ENCODE measurements at regions not wholly inside any gene's neighbourhood (a gene's known extent, or its start where the extent isn't known, plus 50 kb on each side); places are given as distances from the start of the nearest gene placed in this dataset.
A peak's percentile ranks its signal among the peaks of the same experiment; 100 is the strongest.

DNA sequence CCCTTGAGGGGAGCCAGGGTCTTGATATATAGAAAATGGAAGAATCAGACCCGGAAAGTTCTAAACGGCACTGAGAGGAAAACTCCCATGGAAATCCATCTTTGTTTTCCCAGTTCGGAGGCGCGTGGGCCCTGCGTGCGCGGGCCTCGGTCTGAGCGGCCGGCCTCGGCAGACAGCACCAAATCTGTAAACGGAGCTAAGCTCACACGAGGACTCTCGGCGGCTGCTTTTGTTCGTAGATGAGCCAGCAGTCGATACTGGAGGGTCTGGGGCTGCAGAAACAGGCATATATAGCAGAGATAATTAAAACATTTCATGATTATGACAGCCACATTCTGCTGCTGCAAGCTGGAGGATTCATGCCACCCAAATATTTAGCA lies 68.5 kb upstream of the PPARA start:
- no peak for DNase-seq (ENCODE audit: low read depth in 1 of 2, low spot score in 1 of 2)
- no peaks in the 10 kb centered on the region for H3K4me1 ChIP-seq (ENCODE audit: low read depth)
- no peaks in the 10 kb centered on the region for H3K27me3 ChIP-seq
- no peak overlapping the region for H3K27ac ChIP-seq
- TF ChIP-seq, protein P1, sequence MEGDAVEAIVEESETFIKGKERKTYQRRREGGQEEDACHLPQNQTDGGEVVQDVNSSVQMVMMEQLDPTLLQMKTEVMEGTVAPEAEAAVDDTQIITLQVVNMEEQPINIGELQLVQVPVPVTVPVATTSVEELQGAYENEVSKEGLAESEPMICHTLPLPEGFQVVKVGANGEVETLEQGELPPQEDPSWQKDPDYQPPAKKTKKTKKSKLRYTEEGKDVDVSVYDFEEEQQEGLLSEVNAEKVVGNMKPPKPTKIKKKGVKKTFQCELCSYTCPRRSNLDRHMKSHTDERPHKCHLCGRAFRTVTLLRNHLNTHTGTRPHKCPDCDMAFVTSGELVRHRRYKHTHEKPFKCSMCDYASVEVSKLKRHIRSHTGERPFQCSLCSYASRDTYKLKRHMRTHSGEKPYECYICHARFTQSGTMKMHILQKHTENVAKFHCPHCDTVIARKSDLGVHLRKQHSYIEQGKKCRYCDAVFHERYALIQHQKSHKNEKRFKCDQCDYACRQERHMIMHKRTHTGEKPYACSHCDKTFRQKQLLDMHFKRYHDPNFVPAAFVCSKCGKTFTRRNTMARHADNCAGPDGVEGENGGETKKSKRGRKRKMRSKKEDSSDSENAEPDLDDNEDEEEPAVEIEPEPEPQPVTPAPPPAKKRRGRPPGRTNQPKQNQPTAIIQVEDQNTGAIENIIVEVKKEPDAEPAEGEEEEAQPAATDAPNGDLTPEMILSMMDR (IDR thresholded peaks at IDR 0.05; ENCODE audit: low read depth, low read length) = no peak
- H3K4me3 ChIP-seq = no peak overlapping the region
- no peaks in the 10 kb centered on the region for H3K36me3 ChIP-seq
- no peaks in the 10 kb centered on the region for H3K9me3 ChIP-seq (ENCODE audit: low read depth)

DNA sequence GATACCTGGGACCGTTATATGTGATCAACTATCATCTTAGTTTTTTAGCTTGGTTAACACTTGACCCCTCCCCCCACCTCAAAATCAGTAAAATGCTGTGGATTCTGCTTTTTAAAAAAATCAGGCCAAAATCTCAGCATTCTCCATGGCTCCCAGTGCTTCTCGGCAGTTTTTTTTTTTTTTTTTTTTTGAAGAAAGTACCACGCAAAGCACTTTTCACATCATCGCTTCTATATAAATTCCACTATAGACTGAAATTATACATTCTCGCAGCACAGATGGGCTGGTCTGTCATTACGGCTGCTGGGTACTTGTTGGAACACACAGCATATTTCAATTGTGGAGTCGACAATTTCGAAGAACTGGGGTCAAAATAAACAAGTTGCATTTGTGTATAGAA lies 67.7 kb upstream of the PPARA start:
- no peak overlapping the region for H3K4me3 ChIP-seq
- no peak overlapping the region for H3K27ac ChIP-seq
- H3K36me3 ChIP-seq = no peaks in the 10 kb centered on the region
- H3K27me3 ChIP-seq = no peaks in the 10 kb centered on the region
- DNase-seq (ENCODE audit: low read depth in 1 of 2, low spot score in 1 of 2) = no peak
- H3K4me1 ChIP-seq (ENCODE audit: low read depth) = no peaks in the 10 kb centered on the region
- no peaks in the 10 kb centered on the region for H3K9me3 ChIP-seq (ENCODE audit: low read depth)
- TF ChIP-seq, protein P1 (IDR thresholded peaks at IDR 0.05; ENCODE audit: low read depth, low read length) = no peak

DNA sequence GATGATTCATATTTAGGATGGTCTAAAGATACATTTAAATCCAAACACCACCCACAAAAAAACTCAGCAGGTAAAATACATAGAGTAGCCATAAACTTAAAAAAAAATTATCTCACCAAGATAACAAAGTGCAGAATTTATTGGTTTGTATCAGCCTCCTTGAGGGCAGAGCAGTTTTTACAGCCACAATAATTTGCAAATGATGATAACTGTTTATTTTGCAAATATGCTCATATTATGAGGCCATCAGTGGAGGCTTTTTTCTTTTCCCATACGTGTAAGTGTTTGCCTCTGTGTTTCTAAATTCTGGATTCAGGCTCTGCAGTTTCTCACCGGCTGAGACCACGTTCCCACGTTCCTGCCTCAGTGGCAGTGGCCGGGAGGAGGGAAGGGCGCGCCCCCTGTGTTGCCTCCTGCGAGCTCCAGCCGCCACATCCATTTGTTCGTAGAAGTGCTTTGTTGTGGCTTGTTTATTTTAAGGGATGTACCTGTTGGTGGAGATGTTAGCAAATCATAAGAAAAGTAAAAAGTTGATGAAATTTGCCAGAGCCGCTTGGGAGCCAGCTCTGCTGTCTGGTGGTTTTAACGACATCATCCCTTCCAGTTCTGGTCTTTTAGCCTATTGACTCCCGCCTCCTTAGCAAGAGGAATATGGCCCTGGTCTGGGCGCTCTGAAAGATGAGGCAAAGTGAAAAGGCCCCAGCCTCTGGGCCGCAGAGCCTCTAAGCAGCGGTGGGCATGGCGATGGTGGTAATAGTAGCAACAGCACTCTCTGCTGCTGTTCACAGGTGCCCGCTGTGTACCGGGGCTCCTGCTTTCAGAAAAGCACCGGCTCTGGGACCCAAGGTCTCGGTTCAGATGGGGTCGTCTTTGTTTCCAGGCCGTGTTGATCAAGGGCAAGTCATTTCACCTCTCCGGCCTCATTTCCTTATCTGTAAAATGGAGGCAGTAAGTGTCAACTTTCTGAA lies 66.7 kb upstream of the PPARA start:
- TF ChIP-seq, protein P1 (IDR thresholded peaks at IDR 0.05; ENCODE audit: low read depth, low read length) = no peak
- Histone ChIP-seq H3K4me1 (ENCODE audit: low read depth) (no peaks in the 10 kb centered on the region), H3K27ac (no peak overlapping the region), H3K27me3 (no peaks in the 10 kb centered on the region), H3K9me3 (ENCODE audit: low read depth) (no peaks in the 10 kb centered on the region), H3K36me3 (no peaks in the 10 kb centered on the region), H3K4me3 (no peak overlapping the region)
- DNase-seq (ENCODE audit: low read depth in 1 of 2, low spot score in 1 of 2) = no peak

DNA sequence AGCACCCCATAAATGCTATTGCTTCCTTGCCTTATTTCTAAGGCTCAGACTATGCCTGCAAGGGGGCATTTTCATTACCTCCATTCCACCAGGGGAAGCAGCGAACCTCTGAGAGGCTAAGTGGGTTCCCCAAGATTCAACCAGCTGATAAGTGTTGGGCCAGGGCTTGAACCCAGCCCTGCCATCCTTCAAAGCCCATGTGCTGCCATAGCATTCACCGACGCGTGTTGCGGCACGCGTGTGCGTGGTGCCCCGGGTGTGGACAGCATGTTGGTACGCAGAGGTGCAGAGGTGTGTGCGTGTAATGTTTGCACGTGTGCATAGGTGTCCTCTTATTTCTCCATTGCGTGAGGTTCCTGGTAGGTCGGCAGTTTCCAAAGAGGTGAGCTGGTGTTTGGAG lies 66.0 kb upstream of the PPARA start:
- no peak for DNase-seq (ENCODE audit: low read depth in 1 of 2, low spot score in 1 of 2)
- no peak overlapping the region for H3K4me3 ChIP-seq
- H3K9me3 ChIP-seq (ENCODE audit: low read depth) = no peaks in the 10 kb centered on the region
- H3K4me1 ChIP-seq (ENCODE audit: low read depth) = no peaks in the 10 kb centered on the region
- no peaks in the 10 kb centered on the region for H3K36me3 ChIP-seq
- no peaks in the 10 kb centered on the region for H3K27me3 ChIP-seq
- H3K27ac ChIP-seq = no peak overlapping the region
- TF ChIP-seq, protein P1 (IDR thresholded peaks at IDR 0.05; ENCODE audit: low read depth, low read length) = no peak

DNA sequence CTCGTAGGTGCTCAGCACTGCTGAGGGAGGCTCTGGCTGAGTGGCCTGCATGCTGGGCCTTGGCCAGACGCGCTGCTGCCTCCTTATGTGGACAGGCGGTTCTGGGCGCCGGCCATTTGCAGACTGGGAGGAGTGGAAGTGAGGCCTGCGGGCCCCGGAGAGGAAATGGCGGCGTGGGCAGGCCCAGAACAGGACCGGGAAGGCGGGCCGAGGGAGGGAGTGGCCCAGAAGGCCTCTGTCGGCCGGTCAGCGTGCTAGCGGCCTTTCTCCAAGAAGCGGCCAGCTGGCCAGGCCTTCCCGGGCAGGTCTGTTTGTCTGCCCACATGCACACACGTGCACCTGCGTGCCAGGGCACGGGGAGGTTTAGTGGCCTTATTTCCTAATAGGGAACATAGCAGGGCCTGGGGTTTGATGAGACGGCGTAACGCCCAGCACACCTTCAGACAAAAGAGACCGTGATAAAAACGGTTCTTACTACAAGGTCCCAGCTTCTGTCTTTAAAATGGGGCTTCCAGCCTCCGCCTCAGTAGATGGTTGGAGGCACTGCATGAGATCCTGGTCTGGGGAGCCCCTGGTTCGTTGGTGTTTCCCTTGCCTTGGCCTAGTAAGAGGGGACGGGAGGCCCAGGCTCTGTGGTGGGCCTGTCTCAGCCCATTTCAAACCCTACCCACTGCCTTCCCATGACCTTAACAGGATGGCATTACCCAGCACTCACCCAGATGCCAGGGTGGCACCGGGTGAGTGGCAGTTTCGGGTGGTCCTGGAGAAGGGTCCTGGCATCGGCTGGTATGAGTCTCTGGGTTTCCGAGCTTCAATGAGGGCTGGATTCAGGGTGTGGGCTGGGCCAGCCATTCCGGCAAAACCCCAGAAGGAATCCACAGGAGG lies 65.1 kb upstream of the PPARA start:
- TF ChIP-seq, protein P1 (IDR thresholded peaks at IDR 0.05; ENCODE audit: low read depth, low read length) = no peak
- H3K27ac ChIP-seq = no peak overlapping the region
- no peak overlapping the region for H3K4me3 ChIP-seq
- peak in 1 of 2 donors; percentile 28 for DNase-seq (ENCODE audit: low read depth in 1 of 2, low spot score in 1 of 2)
- H3K36me3 ChIP-seq = no peaks in the 10 kb centered on the region
- H3K27me3 ChIP-seq = no peaks in the 10 kb centered on the region
- no peaks in the 10 kb centered on the region for H3K9me3 ChIP-seq (ENCODE audit: low read depth)
- no peaks in the 10 kb centered on the region for H3K4me1 ChIP-seq (ENCODE audit: low read depth)
